ENCODE measurements at regions not wholly inside any gene's neighbourhood (a gene's known extent, or its start where the extent isn't known, plus 50 kb on each side); places are given as distances from the start of the nearest gene placed in this dataset.

- TF ChIP-seq CTCF (IDR thresholded peaks at IDR 0.05) = no peak
- TF ChIP-seq ZFX (IDR thresholded peaks at IDR 0.05; ENCODE audit: borderline replicate concordance) = no peak
These were observed 400.2 kb downstream of the TMEM121 start for GRCh38 chr14:105926373-105927095.

Measured in 22Rv1 (cell line).